Memory B cell (primary cell): ENCODE measurements at regions not wholly inside any gene's neighbourhood (a gene's known extent, or its start where the extent isn't known, plus 50 kb on each side); places are given as distances from the start of the nearest gene placed in this dataset.
"Not testable (repeated sequence)": the region's sequence is repeated elsewhere in the genome, so short reads cannot be mapped to it uniquely, and the experiment has no call there.

ENCODE experiments used
- ATAC-seq: fragments of 150-1000 bp; cut with Tn5 transposase; 2 replicates; pipeline ENCODE4 v1.10.0; 2021; ENCODE audit warnings: low read depth, mild to moderate bottlenecking, moderate library complexity
- DNase-seq, 2 donors: peaks; one replicate each; pipeline ENCODE4 v3.0.0; 2022; ENCODE audit warnings: low spot score in 2 of 2
- H3K27ac Mint-ChIP-seq: one replicate; pipeline ENCODE4 v1.8.0; 2022; ENCODE audit warnings: mild to moderate bottlenecking, moderate library complexity, mixed read lengths
- H3K27me3 Mint-ChIP-seq: one replicate; pipeline ENCODE4 v1.8.0; 2022; ENCODE audit warnings: mixed read lengths
- H3K36me3 Mint-ChIP-seq: one replicate; pipeline ENCODE4 v1.8.0; 2022; ENCODE audit warnings: mild to moderate bottlenecking, mixed read lengths
- H3K4me1 Mint-ChIP-seq: one replicate; pipeline ENCODE4 v1.8.0; 2022; ENCODE audit warnings: mixed read lengths
- H3K4me3 Mint-ChIP-seq: one replicate; pipeline ENCODE4 v1.8.0; 2022; ENCODE audit warnings: mild to moderate bottlenecking, moderate library complexity, mixed read lengths
- H3K9me3 Mint-ChIP-seq: one replicate; pipeline ENCODE4 v1.8.0; 2022; ENCODE audit warnings: mixed read lengths

GRCh38 chr2:14454202-14454601, 178.3 kb upstream of the LRATD1 start:
- H3K27ac Mint-ChIP-seq, result no peak overlapping the region
- DNase-seq (no peak), ATAC-seq (no peak)
- no peaks in the 10 kb centered on the region for H3K4me1 Mint-ChIP-seq
- H3K4me3 Mint-ChIP-seq, result no peak overlapping the region
- H3K27me3 Mint-ChIP-seq, result no peaks in the 10 kb centered on the region
- no peaks in the 10 kb centered on the region for H3K36me3 Mint-ChIP-seq
- peaks cover 3% of the 10 kb centered on the region for H3K9me3 Mint-ChIP-seq

GRCh38 chr2:14459786-14460325, 172.7 kb upstream of the LRATD1 start:
- ATAC-seq, result no peak
- no peak for DNase-seq
- Mint-ChIP-seq H3K4me1 (no peaks in the 10 kb centered on the region), H3K27ac (no peak overlapping the region), H3K9me3 (peaks cover 3% of the 10 kb centered on the region), H3K36me3 (no peaks in the 10 kb centered on the region), H3K4me3 (no peak overlapping the region), H3K27me3 (no peaks in the 10 kb centered on the region)

- Mint-ChIP-seq H3K27ac (no peak overlapping the region), H3K27me3 (no peaks in the 10 kb centered on the region), H3K4me1 (no peaks in the 10 kb centered on the region), H3K36me3 (no peaks in the 10 kb centered on the region), H3K9me3 (no peaks in the 10 kb centered on the region), H3K4me3 (no peak overlapping the region)
- ATAC-seq, result no peak
- no peak for DNase-seq
These were observed 156.5 kb upstream of the LRATD1 start for GRCh38 chr2:14475994-14476393.

GRCh38 chr2:14479486-14479885, 153.0 kb upstream of the LRATD1 start:
- no peaks in the 10 kb centered on the region for H3K36me3 Mint-ChIP-seq
- no peaks in the 10 kb centered on the region for H3K4me1 Mint-ChIP-seq
- DNase-seq, result no peak
- peaks cover 4% of the 10 kb centered on the region for H3K9me3 Mint-ChIP-seq
- H3K4me3 Mint-ChIP-seq, result no peak overlapping the region
- no peak for ATAC-seq
- no peak overlapping the region for H3K27ac Mint-ChIP-seq
- no peaks in the 10 kb centered on the region for H3K27me3 Mint-ChIP-seq

- no peaks in the 10 kb centered on the region for H3K27me3 Mint-ChIP-seq
These were observed 152.4 kb upstream of the LRATD1 start for GRCh38 chr2:14480120-14480519.

GRCh38 chr2:14480906-14481305, 151.6 kb upstream of the LRATD1 start:
- Mint-ChIP-seq H3K27ac (no peak overlapping the region), H3K9me3 (peaks cover 6% of the 10 kb centered on the region), H3K4me3 (no peak overlapping the region), H3K4me1 (no peaks in the 10 kb centered on the region), H3K27me3 (no peaks in the 10 kb centered on the region), H3K36me3 (no peaks in the 10 kb centered on the region)
- ATAC-seq (no peak), DNase-seq (no peak)

More at GRCh38 chr2:14480120-14480519, 152.4 kb upstream of the LRATD1 start:
- DNase-seq, result no peak
- Mint-ChIP-seq H3K4me1 (no peaks in the 10 kb centered on the region), H3K36me3 (no peaks in the 10 kb centered on the region), H3K9me3 (peaks cover 4% of the 10 kb centered on the region), H3K27ac (no peak overlapping the region), H3K4me3 (no peak overlapping the region)
- no peak for ATAC-seq

- H3K36me3 Mint-ChIP-seq, result no peaks in the 10 kb centered on the region
- no peaks in the 10 kb centered on the region for H3K4me1 Mint-ChIP-seq
- H3K4me3 Mint-ChIP-seq, result no peak overlapping the region
These were observed 139.5 kb upstream of the LRATD1 start for GRCh38 chr2:14492920-14493503.

GRCh38 chr2:14494759-14495158, 137.8 kb upstream of the LRATD1 start:
- Mint-ChIP-seq H3K4me1 (no peaks in the 10 kb centered on the region), H3K4me3 (no peak overlapping the region), H3K27me3 (no peaks in the 10 kb centered on the region), H3K36me3 (no peaks in the 10 kb centered on the region), H3K27ac (no peak overlapping the region), H3K9me3 (peaks cover 2% of the 10 kb centered on the region)
- ATAC-seq (no peak), DNase-seq (no peak)

More at GRCh38 chr2:14492920-14493503, 139.5 kb upstream of the LRATD1 start:
- Mint-ChIP-seq H3K9me3 (peaks cover 2% of the 10 kb centered on the region), H3K27ac (no peak overlapping the region), H3K27me3 (no peaks in the 10 kb centered on the region)
- ATAC-seq (no peak), DNase-seq (no peak)

- DNase-seq, result no peak
- Mint-ChIP-seq H3K4me3 (no peak overlapping the region), H3K9me3 (peaks cover 4% of the 10 kb centered on the region), H3K4me1 (no peaks in the 10 kb centered on the region), H3K27ac (no peak overlapping the region), H3K27me3 (no peaks in the 10 kb centered on the region), H3K36me3 (no peaks in the 10 kb centered on the region)
- ATAC-seq, result no peak
These were observed 131.5 kb upstream of the LRATD1 start for GRCh38 chr2:14501061-14501460.

- H3K4me1 Mint-ChIP-seq, DNase-seq, H3K27ac Mint-ChIP-seq, ATAC-seq, H3K9me3 Mint-ChIP-seq, H3K36me3 Mint-ChIP-seq, H3K4me3 Mint-ChIP-seq, H3K27me3 Mint-ChIP-seq: not testable (repeated sequence)
These were observed 125.6 kb upstream of the LRATD1 start for GRCh38 chr2:14506955-14507354.

GRCh38 chr2:14511541-14511940, 121.0 kb upstream of the LRATD1 start:
- Mint-ChIP-seq H3K36me3 (no peaks in the 10 kb centered on the region), H3K9me3 (peaks cover 1% of the 10 kb centered on the region), H3K27ac (no peak overlapping the region), H3K27me3 (no peaks in the 10 kb centered on the region), H3K4me3 (no peak overlapping the region), H3K4me1 (no peaks in the 10 kb centered on the region)
- DNase-seq (no peak), ATAC-seq (no peak)

- Mint-ChIP-seq H3K27ac (no peak overlapping the region), H3K4me3 (no peak overlapping the region)
These were observed 118.6 kb upstream of the LRATD1 start for GRCh38 chr2:14513903-14514302.

GRCh38 chr2:14516844-14517243, 115.7 kb upstream of the LRATD1 start:
- no peak for ATAC-seq
- Mint-ChIP-seq H3K9me3 (peaks cover 5% of the 10 kb centered on the region), H3K4me3 (no peak overlapping the region), H3K27ac (no peak overlapping the region), H3K27me3 (no peaks in the 10 kb centered on the region), H3K36me3 (no peaks in the 10 kb centered on the region), H3K4me1 (no peaks in the 10 kb centered on the region)
- no peak for DNase-seq

More at GRCh38 chr2:14513903-14514302, 118.6 kb upstream of the LRATD1 start:
- Mint-ChIP-seq H3K36me3 (no peaks in the 10 kb centered on the region), H3K27me3 (no peaks in the 10 kb centered on the region), H3K4me1 (no peaks in the 10 kb centered on the region), H3K9me3 (no peaks in the 10 kb centered on the region)
- DNase-seq (no peak), ATAC-seq (no peak)

- H3K4me3 Mint-ChIP-seq, result no peak overlapping the region
- no peak overlapping the region for H3K27ac Mint-ChIP-seq
- H3K36me3 Mint-ChIP-seq, result no peaks in the 10 kb centered on the region
- peaks cover 6% of the 10 kb centered on the region for H3K9me3 Mint-ChIP-seq
- DNase-seq (no peak), ATAC-seq (no peak)
- no peaks in the 10 kb centered on the region for H3K4me1 Mint-ChIP-seq
- no peaks in the 10 kb centered on the region for H3K27me3 Mint-ChIP-seq
These were observed 114.8 kb upstream of the LRATD1 start for GRCh38 chr2:14517731-14518130.

GRCh38 chr2:14520385-14520945, 112.1 kb upstream of the LRATD1 start:
- no peaks in the 10 kb centered on the region for H3K4me1 Mint-ChIP-seq
- no peaks in the 10 kb centered on the region for H3K36me3 Mint-ChIP-seq
- H3K27me3 Mint-ChIP-seq, result no peaks in the 10 kb centered on the region
- ATAC-seq, result no peak
- H3K27ac Mint-ChIP-seq, result no peak overlapping the region
- H3K4me3 Mint-ChIP-seq, result no peak overlapping the region
- no peak for DNase-seq
- H3K9me3 Mint-ChIP-seq, result peaks cover 11% of the 10 kb centered on the region
